IPS DF 4.7 (cell line): ENCODE measurements at regions not wholly inside any gene's neighbourhood (a gene's known extent, or its start where the extent isn't known, plus 50 kb on each side); places are given as distances from the start of the nearest gene placed in this dataset.

Source experiments
- DNase-seq: peaks from one replicate; pipeline ENCODE4 v3.0.0-alpha.2; 2013; ENCODE audit warnings: low spot score; ENCODE audit errors: extremely low read depth

GRCh38 chr11:110791621-110792020, 79.4 kb upstream of the ARHGAP20 start:
- no peak for DNase-seq

GRCh38 chr11:110787680-110788079, 75.4 kb upstream of the ARHGAP20 start:
- no peak for DNase-seq

GRCh38 chr11:110786226-110786902, 74.1 kb upstream of the ARHGAP20 start:
- DNase-seq: no peak

- no peak for DNase-seq
Observed at GRCh38 chr11:110785398-110785797, 73.2 kb upstream of the ARHGAP20 start.

- no peak for DNase-seq
Observed at GRCh38 chr11:110782616-110783015, 70.4 kb upstream of the ARHGAP20 start.

- no peak for DNase-seq
Observed at GRCh38 chr11:110779108-110779507, 66.9 kb upstream of the ARHGAP20 start.

- no peak for DNase-seq
Observed at GRCh38 chr11:110778343-110778742, 66.1 kb upstream of the ARHGAP20 start.

- DNase-seq: no peak
Observed at GRCh38 chr11:110777775-110778174, 65.5 kb upstream of the ARHGAP20 start.

- no peak for DNase-seq
Observed at GRCh38 chr11:110776081-110776480, 63.8 kb upstream of the ARHGAP20 start.

- no peak for DNase-seq
Observed at GRCh38 chr11:110774138-110775014, 62.1 kb upstream of the ARHGAP20 start.

GRCh38 chr11:110773442-110773841, 61.2 kb upstream of the ARHGAP20 start:
- no peak for DNase-seq

- DNase-seq: no peak
Observed at GRCh38 chr11:110772863-110773262, 60.6 kb upstream of the ARHGAP20 start.

- DNase-seq: no peak
Observed at GRCh38 chr11:110766316-110766715, 54.1 kb upstream of the ARHGAP20 start.

GRCh38 chr11:110764485-110764884, 52.2 kb upstream of the ARHGAP20 start:
- DNase-seq: no peak

GRCh38 chr11:110763249-110764011, 51.2 kb upstream of the ARHGAP20 start:
- no peak for DNase-seq

- no peak for DNase-seq
Observed at GRCh38 chr11:110762590-110762989, 50.4 kb upstream of the ARHGAP20 start.
